HG02938 (cell line): ENCODE measurements at regions not wholly inside any gene's neighbourhood (a gene's known extent, or its start where the extent isn't known, plus 50 kb on each side); places are given as distances from the start of the nearest gene placed in this dataset.
"Not testable (repeated sequence)": the region's sequence is repeated elsewhere in the genome, so short reads cannot be mapped to it uniquely, and the experiment has no call there.

ENCODE experiments used
- ATAC-seq: cut with Tn5 transposase; IDR thresholded peaks from one replicate; pipeline ENCODE4 v1.9.1; 2021; ENCODE audit warnings: mild to moderate bottlenecking, moderate library complexity; ENCODE audit not compliant: unreplicated experiment

DNA sequence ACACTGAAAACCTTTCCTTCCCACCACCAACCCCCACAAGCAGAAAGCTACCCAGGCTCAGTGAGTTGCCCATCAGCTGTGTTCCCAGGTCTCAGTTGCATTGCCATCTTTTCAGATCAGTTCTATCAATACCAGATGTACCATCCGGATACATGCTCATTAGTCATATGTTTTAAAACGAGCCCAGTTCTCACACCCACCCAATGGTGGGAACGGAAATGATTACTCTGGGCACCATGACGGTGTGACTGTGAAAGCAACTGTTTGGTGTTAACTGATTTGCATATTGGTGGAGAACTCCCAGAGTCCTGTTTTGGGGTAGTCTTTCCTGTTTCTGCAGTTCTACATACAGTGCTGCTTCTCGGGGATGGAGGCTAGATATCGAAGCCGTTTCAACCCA is 212.3 kb downstream of the TRIM36 start:
- no peak for ATAC-seq

DNA sequence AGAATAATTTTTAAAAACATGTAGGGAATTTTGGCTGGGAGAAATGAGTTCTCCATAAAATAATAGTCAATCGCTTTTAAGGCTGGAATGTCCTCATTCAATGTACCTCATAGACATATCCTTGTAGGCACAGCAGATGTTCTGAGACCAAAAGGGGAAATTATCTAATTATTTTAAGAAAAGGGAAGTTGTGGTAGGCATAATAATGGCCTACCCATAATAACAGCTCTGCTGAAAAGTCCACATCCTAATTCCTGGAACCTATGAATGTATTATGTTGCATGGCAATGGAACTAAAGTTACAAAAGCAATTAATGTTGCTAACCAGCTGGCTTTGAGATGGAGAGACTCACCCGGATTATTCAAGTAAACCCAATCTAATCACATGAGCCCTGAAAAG is 216.1 kb downstream of the TRIM36 start:
- ATAC-seq, result no peak

DNA sequence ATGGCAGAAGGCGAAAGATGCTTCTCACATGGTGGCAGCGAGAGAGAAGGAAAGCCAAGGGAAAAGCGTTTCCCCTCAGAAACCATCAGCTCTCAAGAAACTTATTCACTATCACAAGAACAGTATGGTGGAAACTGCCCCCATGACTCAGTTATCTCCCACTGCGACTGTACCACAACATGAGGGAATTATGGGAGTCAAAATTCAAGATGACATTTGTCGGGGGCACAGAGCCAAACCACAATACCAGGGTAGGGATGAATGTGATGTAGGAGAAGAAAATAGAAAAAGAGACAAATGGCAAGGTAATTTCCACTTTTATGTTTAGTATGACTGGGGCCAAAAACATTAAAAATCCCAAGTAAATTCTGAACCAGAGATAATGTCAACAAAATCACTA is 216.8 kb downstream of the TRIM36 start:
- no peak for ATAC-seq

DNA sequence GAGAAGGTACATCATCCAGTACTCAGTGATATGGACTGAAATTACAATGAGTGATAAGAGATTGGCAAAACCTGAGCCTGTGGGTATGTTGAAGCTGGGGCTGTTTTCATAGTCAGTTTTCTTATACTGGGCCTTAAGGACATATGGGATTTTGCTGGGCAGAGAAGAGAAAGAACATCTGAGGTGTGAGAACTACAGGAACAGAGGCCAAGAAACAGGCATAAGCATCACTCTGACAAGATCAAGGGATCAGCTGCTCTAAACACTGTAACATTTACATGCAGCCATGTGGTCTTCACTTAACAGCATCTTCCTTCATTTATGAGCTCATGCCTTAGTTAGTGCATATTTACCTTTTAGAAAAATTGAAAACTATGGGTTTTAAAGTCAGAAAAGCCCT is 220.0 kb downstream of the TRIM36 start:
- no peak for ATAC-seq

DNA sequence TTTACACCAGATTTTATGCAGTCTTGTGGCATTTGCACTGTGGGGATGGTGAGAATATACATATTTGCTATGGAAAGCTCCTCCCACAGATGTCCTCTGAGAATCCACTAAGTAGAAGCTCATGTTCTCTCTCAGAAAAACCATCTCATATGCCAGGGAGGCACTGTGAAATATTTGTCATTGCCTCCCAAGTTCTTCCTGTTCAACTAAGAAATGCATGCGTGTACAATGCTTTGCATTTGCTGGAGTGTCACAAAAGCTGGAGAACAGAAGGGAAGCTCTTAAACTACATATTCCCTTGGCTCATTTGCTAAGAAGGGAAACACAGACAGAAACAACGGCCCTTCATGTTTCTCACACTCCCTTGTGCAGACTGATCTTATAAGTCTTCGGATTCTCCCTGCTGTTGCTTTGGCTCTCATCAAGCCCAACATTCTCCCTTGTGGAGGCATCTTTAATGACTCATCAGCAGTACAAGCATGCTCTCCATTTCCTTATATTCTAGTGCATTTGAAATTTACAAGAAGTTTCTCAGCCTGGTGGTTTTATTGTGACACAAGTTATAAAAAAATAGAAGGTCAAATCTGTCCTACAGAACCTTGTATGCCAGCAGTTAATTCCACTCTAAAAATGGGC is 220.6 kb downstream of the TRIM36 start:
- ATAC-seq, result no peak

DNA sequence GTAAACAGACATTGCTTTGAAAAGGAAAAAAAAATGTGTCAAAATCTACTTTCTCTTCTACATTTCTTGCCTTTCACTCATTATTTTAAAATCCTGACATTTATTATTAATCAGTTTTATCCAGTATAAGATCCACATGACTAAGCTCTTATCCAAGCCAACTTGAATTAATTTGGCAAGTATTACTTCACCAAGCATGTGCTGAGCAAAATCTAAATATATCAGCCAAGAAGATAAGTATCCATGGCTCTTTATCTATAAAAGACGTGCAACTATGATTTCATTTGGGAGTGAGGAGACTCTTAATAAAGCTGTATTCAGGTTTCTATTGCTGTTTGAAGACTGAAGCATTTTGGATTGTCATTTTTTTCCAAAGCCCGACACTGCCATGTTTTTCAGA is 221.3 kb downstream of the TRIM36 start:
- no peak for ATAC-seq

DNA sequence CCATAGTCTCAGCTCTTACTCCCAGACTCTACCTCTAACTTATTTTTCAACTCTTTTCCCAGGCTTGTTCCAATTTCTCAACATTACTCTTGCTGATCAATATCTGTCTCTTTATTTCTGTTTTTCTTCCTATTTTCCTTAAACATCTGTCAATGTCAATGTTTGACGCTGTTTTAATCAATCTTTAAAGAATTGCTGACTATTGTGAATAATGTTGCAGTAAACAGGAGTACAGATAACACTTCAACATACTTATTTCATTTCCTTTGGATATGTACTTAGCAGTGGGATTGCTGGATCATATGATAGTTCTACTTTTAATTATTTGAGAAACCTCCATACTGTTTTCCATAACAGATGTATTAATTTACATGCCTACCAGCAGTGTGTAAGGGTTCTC is 229.0 kb downstream of the TRIM36 start:
- no peak for ATAC-seq

DNA sequence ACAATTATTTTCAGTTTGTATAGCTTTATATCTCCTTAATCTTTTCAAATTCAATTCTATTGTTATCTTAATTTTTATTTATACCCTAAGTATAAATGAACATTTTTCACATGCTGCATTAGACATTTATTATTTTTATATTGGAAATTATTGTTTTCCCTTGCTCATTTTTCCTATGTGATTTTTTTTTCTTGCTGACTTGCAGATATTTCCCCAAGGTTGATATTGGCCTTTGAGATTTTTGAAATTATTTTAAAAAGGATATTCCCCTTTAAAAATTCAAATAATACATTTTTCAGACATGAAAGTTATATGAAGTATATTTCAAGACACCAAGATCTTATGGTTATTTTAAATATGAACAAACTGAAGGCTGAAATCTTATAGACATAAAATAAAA is 234.2 kb downstream of the TRIM36 start:
- ATAC-seq, result no peak

DNA sequence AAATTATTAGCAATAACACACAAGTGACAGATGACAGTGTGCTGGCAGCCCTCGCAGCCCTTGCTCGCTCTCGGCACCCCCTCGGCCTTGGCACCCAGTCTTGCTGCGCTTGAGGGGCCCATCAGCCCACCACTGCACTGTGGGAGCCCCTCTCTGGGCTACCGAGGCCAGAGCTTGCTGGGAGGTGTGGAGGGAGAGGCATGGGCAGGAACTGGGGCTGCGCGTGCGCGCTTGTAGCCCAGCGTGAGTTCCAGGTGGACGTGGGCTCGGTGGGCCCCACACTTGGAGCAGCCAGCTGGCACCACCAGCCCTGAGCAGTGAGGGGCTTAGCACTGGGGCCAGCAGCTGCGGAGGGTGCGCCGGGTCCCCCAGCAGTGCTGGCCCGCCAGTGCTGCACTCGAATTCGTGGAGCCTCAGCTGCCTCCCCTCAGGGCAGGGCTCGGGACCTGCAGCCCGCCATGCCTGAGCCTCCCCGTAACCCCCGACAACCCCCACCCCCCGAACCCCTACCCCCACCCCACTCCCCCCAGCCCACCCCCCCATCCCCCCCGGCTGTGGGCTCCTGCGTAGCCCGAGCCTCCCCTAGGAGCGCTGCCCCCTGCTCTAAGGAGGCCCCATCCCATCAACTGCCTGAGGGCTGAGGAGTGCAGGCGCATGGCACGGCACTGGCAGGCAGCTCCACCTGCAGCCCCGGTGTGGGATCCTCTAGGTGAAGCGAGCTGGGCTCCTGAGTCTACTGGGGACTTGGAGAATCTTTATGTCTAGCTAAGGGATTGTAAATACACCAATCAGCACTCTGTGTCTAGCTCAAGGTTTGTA is 240.9 kb downstream of the TRIM36 start:
- no peak for ATAC-seq

DNA sequence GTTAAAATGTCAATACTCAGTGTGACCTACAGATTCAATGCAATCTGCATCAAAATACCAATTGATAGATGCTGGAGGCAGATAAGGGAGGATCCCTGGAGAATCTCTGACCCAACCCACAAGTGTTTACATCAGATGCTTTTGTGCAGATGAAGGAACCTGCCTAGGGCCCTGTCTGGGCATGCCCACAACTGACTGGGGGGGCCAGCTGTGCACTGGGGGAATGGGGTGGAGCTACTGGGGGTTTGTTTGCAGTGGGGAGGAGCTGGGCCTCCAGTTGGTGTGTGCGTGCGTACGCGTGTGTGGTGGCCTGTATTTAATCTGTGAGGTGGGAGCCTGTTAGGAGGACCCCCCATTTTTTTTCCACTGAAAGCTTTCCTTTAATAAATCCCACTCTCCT is 244.9 kb downstream of the TRIM36 start:
- no peak for ATAC-seq

DNA sequence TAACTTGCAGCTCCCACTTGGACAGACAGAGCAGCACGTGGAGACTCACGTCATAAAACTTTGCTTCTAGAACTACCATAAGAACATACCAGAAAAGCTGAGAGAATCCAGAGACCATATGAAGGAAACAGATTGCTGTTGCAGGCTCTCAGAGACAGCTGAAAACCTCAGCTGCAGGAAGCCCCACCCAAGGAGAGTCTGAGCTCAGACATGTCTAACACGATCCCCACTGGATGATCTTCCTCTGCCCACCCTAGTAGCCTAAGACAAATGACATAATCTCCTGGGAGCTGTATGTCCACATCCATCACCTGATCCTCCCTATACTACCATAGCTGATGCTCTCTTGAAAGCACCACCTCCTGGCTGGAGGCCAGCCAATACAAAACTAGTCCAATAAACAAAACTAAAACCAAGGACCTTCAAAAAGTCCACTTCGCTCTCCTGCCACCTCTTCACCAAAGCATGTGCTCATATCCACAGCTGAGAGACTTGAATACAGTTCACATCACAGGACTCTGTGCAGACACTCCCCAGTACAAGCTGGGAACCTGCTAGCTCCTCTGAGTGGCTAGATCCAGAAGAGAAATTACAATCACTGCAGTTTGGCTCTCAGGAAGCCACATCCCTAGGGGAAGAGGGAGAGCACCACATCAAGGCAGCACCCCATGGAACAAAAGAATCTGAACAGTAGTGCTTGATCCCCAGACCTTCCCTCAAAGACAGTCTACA is 257.4 kb downstream of the TRIM36 start:
- ATAC-seq, result no peak

DNA sequence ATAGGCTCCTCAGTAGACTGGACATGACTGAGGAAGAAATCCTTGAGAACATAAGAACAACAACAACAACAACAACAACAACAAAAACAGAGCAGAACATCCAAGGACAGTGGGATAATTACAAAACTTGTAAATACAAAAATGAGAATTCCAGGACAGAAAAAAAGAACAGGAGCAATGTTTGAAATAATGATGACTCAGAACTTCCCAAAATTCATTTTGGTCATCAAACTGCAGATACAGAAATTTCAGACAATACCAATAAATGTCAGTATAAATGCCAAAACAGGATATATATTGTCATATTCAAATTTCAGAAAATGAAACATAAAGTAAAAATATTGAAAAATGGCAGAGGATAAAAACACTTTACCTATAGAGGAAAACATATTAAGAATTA is 259.0 kb downstream of the TRIM36 start:
- no peak for ATAC-seq

DNA sequence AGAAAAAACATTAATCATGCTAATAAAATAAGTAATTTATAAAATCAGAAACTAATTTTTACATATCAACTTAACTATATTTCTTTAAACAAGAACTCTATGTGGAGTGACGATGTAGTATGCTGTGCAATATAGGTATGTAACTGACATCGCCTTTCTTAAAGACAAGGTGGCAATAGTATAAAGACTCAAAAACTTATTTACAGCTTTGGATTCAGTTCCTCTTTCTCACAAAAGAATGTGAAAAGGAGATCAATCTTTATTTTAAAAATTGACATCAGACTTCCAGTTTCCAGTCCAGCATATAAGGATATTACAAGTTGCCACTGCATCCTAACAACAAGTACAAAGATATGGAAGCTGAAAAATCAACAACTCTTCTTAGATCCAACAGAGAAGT is 260.3 kb downstream of the TRIM36 start:
- no peak for ATAC-seq

DNA sequence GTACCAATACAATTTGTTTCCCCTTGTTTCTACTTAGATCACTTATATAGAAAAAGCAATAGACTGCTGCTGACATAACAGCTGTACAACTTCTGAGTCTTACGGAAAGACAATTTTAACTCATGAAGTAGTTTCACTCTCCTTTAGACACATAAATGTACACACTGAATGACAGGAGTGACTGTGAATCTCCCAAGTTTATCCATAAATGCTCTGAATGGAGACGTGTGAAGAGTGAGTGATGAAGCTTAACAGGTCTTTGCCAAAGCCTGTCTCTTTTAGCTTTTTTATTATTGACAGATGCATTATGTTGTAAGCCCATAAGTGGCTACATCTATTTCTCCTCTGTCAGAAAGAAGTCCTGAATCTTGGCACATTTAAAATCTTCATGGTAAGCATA is 265.9 kb downstream of the TRIM36 start:
- no peak for ATAC-seq

DNA sequence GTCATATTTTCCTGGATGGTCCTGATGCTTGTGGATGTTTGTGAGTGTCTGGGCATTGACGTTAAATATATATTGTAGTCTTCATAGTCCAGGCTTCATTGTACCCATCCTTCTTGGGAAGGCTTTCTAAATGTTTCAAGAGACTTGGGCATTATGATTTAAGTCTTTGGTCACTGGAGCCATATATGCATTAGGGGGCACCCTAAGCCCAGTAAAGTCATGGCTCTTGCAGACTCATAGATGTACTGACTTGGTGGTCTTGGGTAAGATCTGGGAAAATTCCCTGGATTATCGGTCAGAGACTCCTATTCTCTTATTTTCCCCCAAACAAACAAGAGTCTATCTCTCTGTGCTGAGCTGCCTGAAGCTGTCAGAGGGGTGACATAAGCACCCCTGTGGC is 271.1 kb downstream of the TRIM36 start:
- no peak for ATAC-seq

DNA sequence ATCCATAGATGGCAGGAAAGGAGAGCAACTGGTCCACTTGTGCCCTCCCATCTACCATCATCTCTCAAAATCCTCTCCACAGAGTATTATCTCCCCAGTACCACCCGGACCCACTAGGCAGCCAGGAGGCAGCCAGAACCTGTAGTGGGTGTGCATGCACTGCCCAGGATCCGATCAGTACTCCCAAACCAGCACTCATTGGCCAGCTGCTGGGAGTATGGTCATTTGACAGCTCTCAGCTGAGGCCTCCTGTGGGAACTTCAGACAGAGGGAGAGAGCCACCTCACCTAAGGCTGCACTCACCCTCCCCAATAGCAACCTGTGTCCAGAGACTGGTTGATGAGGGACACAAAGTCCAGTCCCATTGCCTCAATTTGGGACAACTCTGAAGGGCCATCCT is 286.0 kb downstream of the TRIM36 start:
- ATAC-seq, result no peak

DNA sequence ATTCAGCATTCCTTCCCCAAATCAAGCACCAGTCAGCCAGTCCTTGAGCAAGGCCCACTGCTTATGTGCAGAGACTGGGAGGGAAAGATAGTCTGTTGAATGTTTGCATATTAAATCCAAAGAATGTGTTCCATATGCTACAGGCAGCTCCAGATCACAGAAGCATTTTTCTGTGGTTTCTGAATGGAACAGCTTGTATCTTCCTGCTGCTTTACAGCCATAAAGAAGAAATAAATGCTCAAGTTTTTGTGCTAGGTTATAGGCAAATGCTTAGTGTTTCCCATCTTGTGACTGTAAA is 310.3 kb downstream of the TRIM36 start:
- no peak for ATAC-seq

DNA sequence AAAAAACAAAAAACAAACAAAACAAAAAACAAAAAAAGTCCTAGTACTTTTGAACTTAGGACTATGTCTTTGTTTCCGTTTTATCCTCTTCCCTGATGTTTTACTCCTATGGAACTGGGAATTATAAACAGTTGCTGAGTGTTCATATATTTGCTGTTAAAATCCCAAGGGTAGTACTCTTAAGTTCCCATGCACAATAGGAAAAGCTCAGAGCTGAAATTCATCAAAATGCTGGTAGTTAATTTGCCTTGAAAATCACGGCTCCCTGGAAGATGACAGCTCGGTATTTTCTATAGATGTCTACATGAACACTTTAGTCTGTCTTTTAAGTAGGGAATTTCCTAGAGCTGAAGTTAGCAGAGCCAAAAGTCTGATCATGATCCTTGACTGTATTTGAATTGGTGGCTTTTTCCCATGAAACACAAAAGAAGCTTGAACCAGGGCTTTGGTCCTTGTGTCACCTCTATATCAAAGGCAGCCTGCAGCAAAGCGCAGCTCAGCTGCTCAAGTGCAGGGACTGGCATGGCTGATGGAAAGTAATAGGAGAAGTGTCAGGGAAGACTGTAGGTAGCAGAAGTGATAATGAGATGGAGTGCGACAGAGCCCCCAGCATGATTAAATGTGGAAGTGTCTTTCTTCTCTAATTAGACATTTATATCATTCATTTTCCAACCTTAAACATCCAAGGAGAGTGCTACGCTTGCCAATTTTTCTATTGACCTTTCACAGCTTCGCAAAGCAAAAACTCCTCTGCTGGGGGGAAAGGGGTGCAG is 310.9 kb downstream of the TRIM36 start:
- ATAC-seq, result no peak

DNA sequence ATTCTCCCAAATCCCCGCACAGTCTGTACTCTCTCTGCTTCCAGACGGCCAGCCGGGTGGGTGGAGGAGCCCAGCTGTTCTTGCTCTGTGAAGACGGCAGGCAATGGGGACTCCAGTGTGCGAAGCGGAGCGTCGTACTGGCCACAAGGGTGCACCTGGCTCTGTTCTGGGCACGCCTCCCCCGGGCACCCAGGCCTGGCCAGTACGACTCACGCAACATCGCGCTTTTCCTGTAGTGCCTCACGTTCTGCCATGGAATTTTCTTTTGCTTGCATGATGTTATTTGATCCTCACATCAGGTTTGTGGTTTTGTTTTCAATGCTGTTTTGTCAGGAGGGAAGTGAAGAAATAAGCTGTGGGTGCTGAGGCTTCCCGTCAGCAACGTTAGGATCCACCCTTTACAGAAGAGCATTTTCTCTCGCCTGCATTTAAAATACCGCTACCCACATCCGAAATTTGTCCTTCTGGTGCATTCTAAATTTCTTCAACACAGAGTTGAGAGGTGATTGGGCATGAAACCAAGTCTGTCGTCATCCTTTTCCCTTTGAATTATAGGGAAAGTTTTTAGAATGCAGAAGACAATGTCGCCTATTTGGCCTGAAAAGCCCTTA is 311.7 kb downstream of the TRIM36 start:
- no peak for ATAC-seq

DNA sequence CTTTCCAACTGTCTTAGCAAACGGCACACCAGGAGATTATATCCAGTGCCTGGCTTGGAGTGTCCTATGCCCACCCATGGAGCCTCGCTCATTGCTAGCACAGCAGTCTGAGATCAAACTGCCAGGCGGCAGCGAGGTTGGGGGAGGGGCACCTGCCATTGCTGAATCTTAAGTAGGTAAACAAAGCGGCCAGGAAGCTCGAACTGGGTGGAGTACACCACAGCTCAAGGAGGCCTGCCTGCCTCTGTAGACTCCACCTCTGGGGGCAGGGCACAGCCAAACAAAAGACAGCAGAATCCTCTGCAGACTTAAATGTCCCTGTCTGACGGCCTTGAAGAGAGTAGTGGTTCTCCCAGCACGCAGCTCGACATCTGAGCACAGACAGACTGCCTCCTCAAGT is 325.0 kb downstream of the TRIM36 start:
- ATAC-seq, result not testable (repeated sequence)

DNA sequence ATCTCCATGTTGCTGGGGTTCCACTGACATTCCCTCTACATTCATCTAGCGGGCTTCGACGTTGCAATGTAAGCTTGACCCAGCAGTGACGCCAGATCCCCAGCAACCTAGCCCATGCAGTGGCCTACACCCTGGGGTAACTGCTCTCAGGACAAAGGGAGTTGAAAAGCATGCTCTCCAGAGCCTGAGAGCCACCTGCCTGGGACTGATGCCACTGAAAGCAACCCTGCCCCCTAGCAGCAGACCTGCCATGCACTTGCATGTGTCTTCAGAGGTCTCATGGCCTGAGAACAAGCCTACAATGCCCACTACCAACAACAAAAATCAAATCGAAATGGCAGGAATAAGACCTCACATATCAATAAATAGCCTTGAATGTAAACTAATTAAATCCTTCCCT is 330.3 kb downstream of the TRIM36 start:
- no peak for ATAC-seq
